Stimulated activated memory B cell treated with anti-CD40 and anti-IgM and Interleukin-4, amounts not matched to agents 10 μg/mL and 1 μg/mL and 100 μg/mL, for 72 hours (primary cell): ENCODE measurements at regions not wholly inside any gene's neighbourhood (a gene's known extent, or its start where the extent isn't known, plus 50 kb on each side); places are given as distances from the start of the nearest gene placed in this dataset.
A peak's percentile ranks its signal among the peaks of the same experiment; 100 is the strongest.

Experiments used
- ATAC-seq: fragments of 150-1000 bp; cut with Tn5 transposase; 2 replicates; pipeline ENCODE4 v1.10.0; 2021
- H3K27ac Mint-ChIP-seq: one replicate; pipeline ENCODE4 v1.8.0; 2022; ENCODE audit warnings: mild to moderate bottlenecking, mixed read lengths
- H3K27me3 Mint-ChIP-seq: one replicate; pipeline ENCODE4 v1.8.0; 2022; ENCODE audit warnings: mixed read lengths
- H3K36me3 Mint-ChIP-seq: one replicate; pipeline ENCODE4 v1.8.0; 2022; ENCODE audit warnings: mixed read lengths
- H3K4me1 Mint-ChIP-seq: one replicate; pipeline ENCODE4 v1.8.0; 2022; ENCODE audit warnings: mixed read lengths
- H3K4me3 Mint-ChIP-seq: one replicate; pipeline ENCODE4 v1.8.0; 2022; ENCODE audit warnings: mild to moderate bottlenecking, moderate library complexity, mixed read lengths
- H3K9me3 Mint-ChIP-seq: one replicate; pipeline ENCODE4 v1.8.0; 2022; ENCODE audit warnings: mixed read lengths

DNA sequence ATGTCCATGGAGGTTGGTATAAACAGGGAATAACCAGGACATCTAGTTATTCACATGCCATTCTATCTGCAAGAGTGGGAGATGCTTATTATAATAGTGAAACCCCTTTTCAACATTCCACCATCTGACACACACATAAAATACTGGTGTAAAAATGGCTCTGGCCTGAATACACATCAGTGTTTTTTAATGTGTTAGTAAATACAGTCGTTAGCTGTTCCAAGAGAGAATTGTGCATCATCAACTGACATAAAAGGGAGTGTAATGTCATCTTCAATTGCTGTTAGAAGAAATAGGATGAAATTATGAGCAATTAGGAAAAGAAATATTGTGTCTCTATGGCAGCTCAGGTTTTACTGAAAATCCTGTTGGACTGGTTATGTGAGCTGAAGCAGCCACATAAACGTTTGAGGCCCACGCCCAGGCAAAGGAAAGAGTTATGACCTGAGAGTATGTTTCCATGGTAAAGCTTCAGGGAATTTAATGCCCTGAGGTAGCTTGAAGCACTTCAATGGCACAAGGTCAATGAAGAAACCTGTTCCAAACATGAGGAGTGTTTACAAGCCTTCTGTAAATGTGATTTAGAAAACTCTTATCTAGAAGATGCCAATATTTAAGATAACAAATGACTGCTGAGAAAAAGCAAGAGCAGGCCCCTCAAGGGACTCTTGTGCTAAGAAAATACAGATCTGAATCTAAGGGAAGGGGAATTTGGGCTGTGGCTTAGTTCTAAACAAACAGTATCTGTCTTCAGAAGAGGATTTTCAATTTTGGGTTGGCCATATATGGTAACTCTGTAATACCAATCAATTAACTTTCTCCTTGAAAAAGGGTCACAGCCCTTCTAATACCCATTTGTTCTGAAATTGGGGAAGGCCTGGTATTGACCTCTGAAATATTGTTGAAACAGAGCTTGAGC is 384.3 kb downstream of the SEC16B start:
- Mint-ChIP-seq H3K9me3 (no peaks in the 10 kb centered on the region), H3K27me3 (no peaks in the 10 kb centered on the region), H3K4me1 (no peaks in the 10 kb centered on the region), H3K27ac (no peak overlapping the region), H3K36me3 (no peaks in the 10 kb centered on the region), H3K4me3 (no peak overlapping the region)
- ATAC-seq, result no peak

DNA sequence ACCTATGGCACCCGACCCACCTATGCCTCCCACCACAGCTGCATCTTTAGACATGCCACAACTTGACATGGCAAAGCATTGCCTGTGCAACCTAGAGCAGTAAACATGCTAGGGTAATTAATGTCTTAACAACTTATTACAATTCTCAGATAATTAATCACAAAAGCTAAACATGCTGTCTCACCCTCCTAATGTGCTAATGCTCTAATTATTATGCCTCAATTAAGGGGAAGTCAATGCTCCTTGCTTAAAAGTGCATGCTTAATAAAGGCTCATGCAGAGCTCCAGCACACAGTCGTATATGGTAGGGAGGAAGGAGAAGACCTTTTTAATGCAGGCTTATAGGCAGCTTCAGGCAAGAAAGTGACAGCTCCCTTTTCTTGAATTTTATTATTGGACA is 396.0 kb downstream of the SEC16B start:
- H3K4me1 Mint-ChIP-seq, result no peaks in the 10 kb centered on the region
- no peak overlapping the region for H3K4me3 Mint-ChIP-seq
- H3K27ac Mint-ChIP-seq, result no peak overlapping the region
- no peak for ATAC-seq
- no peaks in the 10 kb centered on the region for H3K36me3 Mint-ChIP-seq
- H3K27me3 Mint-ChIP-seq, result no peaks in the 10 kb centered on the region
- no peaks in the 10 kb centered on the region for H3K9me3 Mint-ChIP-seq

DNA sequence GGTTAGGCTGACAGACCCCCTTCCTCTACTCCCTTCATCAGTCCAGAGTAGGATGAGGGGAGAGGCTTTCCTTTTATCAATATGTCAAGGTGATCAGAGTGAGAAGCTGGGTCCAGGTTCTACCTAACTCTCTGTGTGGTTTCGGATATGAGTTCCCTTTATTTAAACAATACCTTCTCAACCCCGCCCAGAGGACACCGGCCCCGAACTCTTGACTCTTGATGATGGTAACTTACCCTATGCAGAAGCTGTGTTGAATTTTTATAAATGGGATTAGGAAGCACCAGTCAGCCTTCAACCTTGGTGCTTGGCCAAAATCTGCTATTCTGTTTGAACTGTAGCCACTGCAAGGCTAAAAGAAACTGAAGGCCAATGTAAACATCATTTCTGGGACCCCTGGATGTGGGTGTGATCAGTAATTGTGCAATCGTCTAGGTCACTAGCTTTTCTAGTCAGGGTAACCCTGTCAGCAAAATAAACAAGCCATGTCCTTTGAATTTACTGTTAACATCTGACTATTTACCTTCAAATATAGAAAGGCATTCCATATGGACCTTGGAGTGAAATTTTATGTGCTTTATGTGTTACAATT is 398.3 kb downstream of the SEC16B start:
- Mint-ChIP-seq H3K27me3 (no peaks in the 10 kb centered on the region), H3K4me3 (no peak overlapping the region), H3K9me3 (no peaks in the 10 kb centered on the region), H3K36me3 (no peaks in the 10 kb centered on the region), H3K4me1 (no peaks in the 10 kb centered on the region), H3K27ac (no peak overlapping the region)
- ATAC-seq, result peak; percentile 14

DNA sequence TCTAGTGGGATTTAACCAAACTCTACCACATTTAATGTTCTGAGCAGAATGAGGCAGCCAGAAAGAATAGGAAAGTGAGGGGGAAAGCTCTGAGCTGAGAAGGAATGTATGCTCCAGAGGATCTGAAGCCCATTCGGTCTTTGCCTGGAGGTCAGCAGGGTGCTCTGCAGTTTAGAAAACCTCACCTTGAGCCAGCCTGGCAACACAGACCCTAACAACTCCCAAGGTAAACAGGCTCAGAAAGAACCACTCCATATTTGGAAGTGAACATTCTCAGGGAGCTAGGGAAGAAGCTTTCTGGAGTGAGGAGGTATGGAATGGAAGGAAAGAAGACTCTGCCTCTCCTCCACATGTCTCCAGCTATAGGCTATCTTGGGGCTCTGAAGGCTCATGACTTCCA is 398.8 kb downstream of the SEC16B start:
- H3K27me3 Mint-ChIP-seq, result no peaks in the 10 kb centered on the region
- no peaks in the 10 kb centered on the region for H3K4me1 Mint-ChIP-seq

DNA sequence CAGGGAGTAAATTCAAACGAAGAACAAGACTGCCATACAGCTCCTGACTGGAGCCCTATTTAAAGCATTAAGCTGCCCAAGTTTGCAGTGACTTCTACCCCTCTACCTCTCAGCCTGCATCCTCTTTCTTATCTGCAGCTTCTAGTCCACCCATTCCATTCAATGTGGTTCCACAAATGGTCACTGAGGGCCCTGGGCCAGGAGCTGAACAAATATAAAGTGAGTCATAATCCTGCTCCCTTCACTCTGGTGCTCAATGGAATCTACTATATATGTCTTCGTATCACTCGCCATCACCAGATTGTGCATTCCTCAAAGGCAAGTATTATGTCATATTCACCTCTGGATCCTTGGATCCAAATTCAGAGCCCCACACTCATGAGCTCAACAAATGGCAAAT is 398.7 kb downstream of the BRINP2 start:
- Mint-ChIP-seq H3K4me1 (no peaks in the 10 kb centered on the region), H3K27ac (no peak overlapping the region), H3K36me3 (no peaks in the 10 kb centered on the region), H3K4me3 (no peak overlapping the region), H3K9me3 (no peaks in the 10 kb centered on the region), H3K27me3 (no peaks in the 10 kb centered on the region)
- no peak for ATAC-seq

More for the DNA sequence above, 398.8 kb downstream of the SEC16B start:
- H3K36me3 Mint-ChIP-seq, result no peaks in the 10 kb centered on the region
- no peak overlapping the region for H3K27ac Mint-ChIP-seq
- no peak for ATAC-seq
- H3K4me3 Mint-ChIP-seq, result no peak overlapping the region
- H3K9me3 Mint-ChIP-seq, result no peaks in the 10 kb centered on the region

DNA sequence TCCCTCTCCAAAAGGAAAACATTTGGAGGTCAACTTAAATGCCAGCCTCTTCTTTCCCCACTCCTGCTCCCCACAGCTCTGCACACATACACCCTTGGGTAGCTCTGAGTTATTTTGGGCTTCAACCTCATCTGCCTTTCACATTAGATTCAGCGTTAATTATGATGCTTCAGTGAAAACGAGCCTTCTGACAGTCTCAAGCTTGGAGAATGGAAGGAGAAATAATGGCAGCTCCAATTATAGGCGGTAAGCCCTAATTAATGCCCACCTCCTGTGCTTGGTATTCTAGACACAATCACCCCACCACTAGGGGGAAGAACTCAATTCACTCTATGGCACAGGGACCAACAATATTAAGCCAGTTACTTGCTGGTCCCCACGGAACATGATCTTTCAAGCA is 397.9 kb downstream of the BRINP2 start:
- Mint-ChIP-seq H3K36me3 (no peaks in the 10 kb centered on the region), H3K9me3 (no peaks in the 10 kb centered on the region), H3K27me3 (no peaks in the 10 kb centered on the region), H3K27ac (no peak overlapping the region), H3K4me3 (no peak overlapping the region), H3K4me1 (no peaks in the 10 kb centered on the region)
- ATAC-seq, result no peak

DNA sequence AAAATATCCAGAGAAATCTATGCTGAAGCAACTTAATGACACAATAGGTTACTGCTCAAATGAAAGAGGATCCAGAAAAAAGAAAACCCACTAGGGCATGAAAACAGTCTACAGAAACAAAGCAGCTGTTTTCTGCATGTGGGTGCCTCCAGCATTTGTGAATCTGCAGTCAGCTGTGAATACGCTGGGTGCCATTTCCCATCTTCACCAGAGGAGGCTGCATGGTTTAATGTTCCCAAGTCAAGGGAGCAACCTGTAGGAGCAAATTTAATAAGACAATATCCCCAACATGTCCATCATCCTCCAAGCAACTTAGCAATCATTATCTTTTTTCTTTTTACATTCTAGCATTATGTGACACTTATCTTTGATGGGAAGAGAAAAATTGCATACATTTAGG is 396.6 kb downstream of the BRINP2 start:
- Mint-ChIP-seq H3K4me1 (no peaks in the 10 kb centered on the region), H3K27me3 (no peaks in the 10 kb centered on the region), H3K36me3 (no peaks in the 10 kb centered on the region), H3K4me3 (no peak overlapping the region), H3K27ac (no peak overlapping the region), H3K9me3 (no peaks in the 10 kb centered on the region)
- no peak for ATAC-seq

DNA sequence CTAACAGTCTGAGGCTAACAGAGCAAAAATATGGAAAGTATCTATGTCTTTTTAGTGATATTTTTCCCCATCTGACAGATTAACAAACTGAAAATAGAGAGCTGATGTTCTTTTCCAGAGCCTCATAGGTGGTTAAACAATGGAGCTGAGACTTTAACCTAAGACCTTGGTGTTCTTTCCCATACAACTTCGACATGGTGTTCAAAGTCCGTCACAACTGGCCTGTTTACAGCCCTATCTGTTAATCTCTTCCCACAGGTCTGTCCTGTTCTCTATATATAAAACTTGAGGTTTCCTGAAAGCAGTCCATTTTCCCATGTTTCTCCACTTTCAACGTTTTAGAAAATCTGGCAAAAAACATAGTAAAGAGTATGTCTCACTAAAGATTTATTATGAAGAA is 395.7 kb downstream of the BRINP2 start:
- ATAC-seq, result no peak
- Mint-ChIP-seq H3K9me3 (peaks cover 4% of the 10 kb centered on the region), H3K27me3 (no peaks in the 10 kb centered on the region)

DNA sequence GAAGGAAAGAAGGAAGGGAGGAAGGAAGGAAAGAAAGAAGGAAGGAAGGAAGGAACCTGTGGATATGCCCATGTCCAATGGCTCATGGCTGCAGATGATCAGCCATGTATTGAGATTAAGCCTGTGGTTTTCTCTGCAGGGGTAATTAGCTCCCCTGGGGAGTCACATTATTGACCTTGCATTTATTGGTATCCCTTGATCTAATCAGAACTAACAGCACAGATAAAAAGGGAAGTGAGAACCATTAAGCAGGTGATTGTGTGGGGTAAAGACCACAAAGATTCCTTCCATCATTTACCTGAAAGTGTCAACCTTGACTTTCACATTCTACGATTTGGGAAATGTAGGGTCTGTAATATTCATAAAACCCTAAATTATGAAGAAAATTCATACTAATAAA is 390.7 kb downstream of the BRINP2 start:
- ATAC-seq, result no peak
- no peak overlapping the region for H3K4me3 Mint-ChIP-seq
- H3K27me3 Mint-ChIP-seq, result no peaks in the 10 kb centered on the region
- peaks cover 7% of the 10 kb centered on the region for H3K9me3 Mint-ChIP-seq
- no peak overlapping the region for H3K27ac Mint-ChIP-seq
- H3K36me3 Mint-ChIP-seq, result no peaks in the 10 kb centered on the region
- no peaks in the 10 kb centered on the region for H3K4me1 Mint-ChIP-seq

More for the DNA sequence above, 395.7 kb downstream of the BRINP2 start:
- Mint-ChIP-seq H3K27ac (no peak overlapping the region), H3K4me3 (no peak overlapping the region), H3K4me1 (no peaks in the 10 kb centered on the region), H3K36me3 (no peaks in the 10 kb centered on the region)

DNA sequence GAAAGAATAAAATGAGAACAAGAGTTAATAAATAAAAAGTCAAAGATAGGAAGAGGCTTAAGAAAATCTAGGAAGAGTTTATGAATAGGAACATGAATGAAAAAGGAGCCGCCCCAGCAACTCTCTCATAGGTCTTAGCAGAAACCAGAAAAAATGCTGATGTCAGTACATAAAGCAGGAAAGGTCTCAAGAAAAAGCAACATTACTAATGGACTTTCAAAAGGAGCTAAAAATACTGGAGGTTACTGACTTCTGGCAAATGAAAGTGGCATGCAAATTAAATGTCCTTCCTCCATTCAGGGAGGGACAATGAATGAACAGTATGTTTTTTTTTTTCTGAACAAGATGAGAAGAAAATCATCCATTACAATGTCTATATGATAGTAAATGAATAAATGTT is 387.6 kb downstream of the BRINP2 start:
- H3K4me3 Mint-ChIP-seq, result no peak overlapping the region
- no peak for ATAC-seq
- H3K27me3 Mint-ChIP-seq, result no peaks in the 10 kb centered on the region
- H3K4me1 Mint-ChIP-seq, result no peaks in the 10 kb centered on the region
- no peaks in the 10 kb centered on the region for H3K36me3 Mint-ChIP-seq
- peaks cover 16% of the 10 kb centered on the region for H3K9me3 Mint-ChIP-seq
- H3K27ac Mint-ChIP-seq, result no peak overlapping the region

DNA sequence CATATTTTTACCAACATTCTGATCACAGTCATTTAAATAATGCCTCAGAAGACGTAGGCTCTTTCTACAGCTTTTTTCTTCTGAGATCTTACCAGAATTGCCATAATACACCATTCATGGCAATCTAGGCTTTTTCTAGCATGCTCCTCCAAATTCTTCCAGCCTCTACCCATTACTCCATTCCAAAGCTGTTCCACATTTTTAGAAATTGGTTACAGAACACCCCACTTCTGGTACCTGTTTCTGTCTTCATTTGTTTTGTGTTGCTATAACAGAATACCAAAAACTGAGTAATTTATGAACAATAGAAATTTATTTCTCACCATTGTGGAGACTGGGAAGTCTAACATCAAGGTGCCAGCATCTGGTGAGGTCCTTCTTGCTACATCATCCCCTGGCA is 385.4 kb downstream of the BRINP2 start:
- ATAC-seq, result no peak
- H3K27me3 Mint-ChIP-seq, result no peaks in the 10 kb centered on the region
- H3K9me3 Mint-ChIP-seq, result peaks cover 13% of the 10 kb centered on the region
- no peak overlapping the region for H3K4me3 Mint-ChIP-seq
- H3K4me1 Mint-ChIP-seq, result no peaks in the 10 kb centered on the region
- H3K27ac Mint-ChIP-seq, result no peak overlapping the region
- no peaks in the 10 kb centered on the region for H3K36me3 Mint-ChIP-seq

DNA sequence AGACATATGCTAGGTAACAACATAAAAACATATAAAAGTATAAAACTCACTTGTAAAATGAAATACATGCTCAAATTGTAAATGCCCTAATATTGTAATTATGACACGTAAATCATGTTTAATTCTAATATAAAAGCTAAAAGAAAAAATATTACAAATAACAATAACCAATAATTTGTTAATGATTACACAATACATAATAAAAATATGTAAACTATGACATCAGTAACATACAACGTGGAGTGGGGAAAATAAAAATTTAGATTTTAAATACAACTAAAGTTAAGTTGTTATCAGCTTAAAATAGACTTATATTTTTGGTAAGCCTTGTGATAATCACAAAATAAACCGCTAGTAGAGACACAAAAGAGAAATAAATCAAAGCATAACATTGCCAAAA is 376.4 kb downstream of the BRINP2 start:
- H3K9me3 Mint-ChIP-seq, result no peaks in the 10 kb centered on the region
- no peaks in the 10 kb centered on the region for H3K27me3 Mint-ChIP-seq
- no peaks in the 10 kb centered on the region for H3K36me3 Mint-ChIP-seq
- no peak overlapping the region for H3K4me3 Mint-ChIP-seq
- no peak overlapping the region for H3K27ac Mint-ChIP-seq
- H3K4me1 Mint-ChIP-seq, result no peaks in the 10 kb centered on the region
- ATAC-seq, result no peak

DNA sequence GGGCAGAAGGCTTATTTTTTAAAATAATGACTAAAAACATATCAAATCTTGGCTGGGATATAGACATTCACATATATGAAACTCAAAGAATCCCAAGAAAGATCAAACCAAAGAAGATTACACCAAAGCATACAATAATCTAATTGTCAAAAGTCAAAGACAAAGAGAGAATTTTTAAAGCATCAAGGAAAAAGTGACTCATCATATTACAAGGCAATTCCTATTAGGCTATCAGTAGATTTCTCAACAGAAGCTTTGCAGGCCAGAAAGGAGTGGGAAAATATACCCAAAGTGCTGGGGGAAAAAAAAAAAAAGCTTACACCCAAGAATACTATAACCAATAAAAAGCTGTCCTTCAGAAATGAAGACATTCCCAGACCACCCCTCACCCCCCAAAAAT is 375.6 kb downstream of the BRINP2 start:
- Mint-ChIP-seq H3K36me3 (no peaks in the 10 kb centered on the region), H3K27ac (no peak overlapping the region), H3K4me3 (no peak overlapping the region), H3K27me3 (no peaks in the 10 kb centered on the region), H3K4me1 (no peaks in the 10 kb centered on the region), H3K9me3 (no peaks in the 10 kb centered on the region)
- no peak for ATAC-seq

DNA sequence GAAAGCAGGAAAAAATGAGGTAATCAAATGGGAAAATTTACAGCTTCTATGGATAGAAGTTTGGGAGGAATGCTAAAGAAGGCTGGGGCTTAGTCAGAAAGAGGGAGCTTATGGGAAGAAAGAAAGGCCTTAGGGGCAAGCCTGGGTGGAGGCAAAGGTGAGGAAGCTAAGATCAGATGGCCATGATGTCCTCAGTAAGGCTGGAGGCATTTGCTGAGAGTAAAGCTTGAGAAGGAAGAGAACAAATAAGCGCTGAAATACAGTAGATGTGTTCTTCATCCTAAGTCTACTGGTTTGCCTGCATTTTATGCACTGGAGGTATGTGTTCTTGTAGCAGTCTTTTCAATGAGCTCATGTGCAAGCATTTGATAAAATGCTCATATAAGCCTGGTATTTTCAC is 355.4 kb downstream of the BRINP2 start:
- no peaks in the 10 kb centered on the region for H3K27me3 Mint-ChIP-seq
- no peaks in the 10 kb centered on the region for H3K4me1 Mint-ChIP-seq
- H3K4me3 Mint-ChIP-seq, result no peak overlapping the region
- H3K36me3 Mint-ChIP-seq, result no peaks in the 10 kb centered on the region
- peaks cover 3% of the 10 kb centered on the region for H3K9me3 Mint-ChIP-seq
- ATAC-seq, result no peak
- H3K27ac Mint-ChIP-seq, result no peak overlapping the region

DNA sequence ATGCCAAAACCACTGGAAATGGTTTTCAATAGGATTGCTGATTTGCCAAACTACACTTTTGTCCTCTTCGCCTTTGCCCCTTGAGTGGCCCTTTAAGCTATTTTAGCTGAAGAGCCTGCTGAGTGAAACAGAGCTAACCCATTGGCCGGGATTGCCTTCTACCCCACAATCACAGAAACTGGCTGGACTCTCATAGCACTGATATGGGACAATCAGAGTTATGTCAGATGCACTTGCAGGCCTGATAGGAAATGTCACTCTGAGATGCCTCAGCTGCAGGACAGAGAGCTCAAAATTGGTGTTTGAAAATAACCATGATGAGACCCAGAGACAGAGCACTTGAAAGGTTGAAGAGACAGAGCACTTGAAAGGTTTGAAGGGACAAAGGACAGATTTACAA is 354.4 kb downstream of the BRINP2 start:
- Mint-ChIP-seq H3K9me3 (peaks cover 3% of the 10 kb centered on the region), H3K4me1 (no peaks in the 10 kb centered on the region), H3K27ac (no peak overlapping the region), H3K27me3 (no peaks in the 10 kb centered on the region), H3K36me3 (no peaks in the 10 kb centered on the region), H3K4me3 (no peak overlapping the region)
- no peak for ATAC-seq

DNA sequence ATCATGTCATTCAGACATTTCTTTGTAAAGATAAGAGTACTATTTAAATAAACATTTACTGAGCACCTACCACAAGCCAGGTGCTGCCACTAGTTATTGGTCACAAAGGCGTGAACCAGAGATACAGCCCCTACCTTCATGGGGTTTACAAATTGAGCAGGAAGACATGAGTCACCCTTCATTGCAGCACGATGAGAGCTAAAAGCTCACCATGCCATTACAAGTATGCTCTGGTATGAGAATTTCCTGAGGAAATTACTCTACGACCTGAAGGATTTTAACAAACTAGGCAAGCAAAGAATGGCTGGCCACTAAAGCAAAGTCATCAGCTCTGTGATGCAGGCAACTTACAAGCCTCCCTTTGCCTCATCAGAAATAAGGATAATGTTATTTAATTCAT is 346.8 kb downstream of the BRINP2 start:
- Mint-ChIP-seq H3K27me3 (no peaks in the 10 kb centered on the region), H3K9me3 (no peaks in the 10 kb centered on the region), H3K27ac (no peak overlapping the region), H3K36me3 (no peaks in the 10 kb centered on the region), H3K4me1 (no peaks in the 10 kb centered on the region), H3K4me3 (no peak overlapping the region)
- no peak for ATAC-seq
